ENCODE measurements at regions not wholly inside any gene's neighbourhood (a gene's known extent, or its start where the extent isn't known, plus 50 kb on each side); places are given as distances from the start of the nearest gene placed in this dataset.

DNA sequence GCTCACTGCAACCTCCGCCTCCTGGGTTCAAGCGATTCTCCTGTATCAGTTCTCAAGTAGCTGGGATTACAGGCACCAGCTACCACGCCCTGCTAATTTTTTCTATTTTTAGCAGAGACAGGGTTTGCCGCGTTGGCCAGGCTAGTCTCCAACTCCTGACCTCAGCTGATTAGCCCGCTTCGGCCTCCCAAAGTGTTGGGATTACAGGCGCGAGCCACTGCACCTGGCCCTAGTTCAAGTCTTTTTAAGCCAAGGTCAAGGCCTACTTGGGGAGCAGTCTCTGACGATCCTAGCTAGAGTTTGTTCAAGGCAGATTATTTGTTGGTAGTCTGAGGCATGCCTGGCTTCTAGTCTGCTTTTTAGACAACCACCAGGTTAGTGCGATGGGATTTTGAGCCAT is 709.5 kb upstream of the COBL start:
- TF ChIP-seq, protein P1, sequence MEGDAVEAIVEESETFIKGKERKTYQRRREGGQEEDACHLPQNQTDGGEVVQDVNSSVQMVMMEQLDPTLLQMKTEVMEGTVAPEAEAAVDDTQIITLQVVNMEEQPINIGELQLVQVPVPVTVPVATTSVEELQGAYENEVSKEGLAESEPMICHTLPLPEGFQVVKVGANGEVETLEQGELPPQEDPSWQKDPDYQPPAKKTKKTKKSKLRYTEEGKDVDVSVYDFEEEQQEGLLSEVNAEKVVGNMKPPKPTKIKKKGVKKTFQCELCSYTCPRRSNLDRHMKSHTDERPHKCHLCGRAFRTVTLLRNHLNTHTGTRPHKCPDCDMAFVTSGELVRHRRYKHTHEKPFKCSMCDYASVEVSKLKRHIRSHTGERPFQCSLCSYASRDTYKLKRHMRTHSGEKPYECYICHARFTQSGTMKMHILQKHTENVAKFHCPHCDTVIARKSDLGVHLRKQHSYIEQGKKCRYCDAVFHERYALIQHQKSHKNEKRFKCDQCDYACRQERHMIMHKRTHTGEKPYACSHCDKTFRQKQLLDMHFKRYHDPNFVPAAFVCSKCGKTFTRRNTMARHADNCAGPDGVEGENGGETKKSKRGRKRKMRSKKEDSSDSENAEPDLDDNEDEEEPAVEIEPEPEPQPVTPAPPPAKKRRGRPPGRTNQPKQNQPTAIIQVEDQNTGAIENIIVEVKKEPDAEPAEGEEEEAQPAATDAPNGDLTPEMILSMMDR (IDR thresholded peaks at IDR 0.05; ENCODE audit: low read length), result no peak
- no peak for TF ChIP-seq EZH2 (IDR thresholded peaks at IDR 0.05; ENCODE audit: borderline replicate concordance, low read length)

Measured in OCI-LY1 (cell line).